Stomach smooth muscle (tissue), 2 donors: ENCODE measurements at regions not wholly inside any gene's neighbourhood (a gene's known extent, or its start where the extent isn't known, plus 50 kb on each side); places are given as distances from the start of the nearest gene placed in this dataset.

Source experiments
- H3K27ac ChIP-seq: one replicate; pipeline ENCODE4 v1.7.0; 2013; ENCODE audit warnings: mild to moderate bottlenecking, low read length, inconsistent platforms
- H3K27me3 ChIP-seq, 2 donors: one replicate each; pipeline ENCODE4 v1.7.0; 2013; ENCODE audit warnings: low read length in 2 of 2; ENCODE audit not compliant: insufficient read depth in 2 of 2, control insufficient read depth in 1 of 2
- H3K36me3 ChIP-seq, 2 donors: one replicate each; pipeline ENCODE4 v1.7.0; 2013; ENCODE audit warnings: low read length in 2 of 2; ENCODE audit not compliant: control insufficient read depth in 2 of 2, insufficient read depth in 2 of 2
- H3K4me1 ChIP-seq: one replicate; pipeline ENCODE4 v1.7.0; 2013; ENCODE audit warnings: low read length; ENCODE audit not compliant: control insufficient read depth, insufficient read depth
- H3K4me3 ChIP-seq, 2 donors: one replicate each; pipeline ENCODE4 v1.7.0; 2013; ENCODE audit warnings: low read length in 2 of 2
- H3K9ac ChIP-seq, 2 donors: one replicate each; pipeline ENCODE4 v1.7.0; 2013; ENCODE audit warnings: low read length in 2 of 2, mild to moderate bottlenecking in 1 of 2
- H3K9me3 ChIP-seq, 2 donors: one replicate each; pipeline ENCODE4 v1.7.0; 2013; ENCODE audit warnings: low read length in 2 of 2; ENCODE audit not compliant: control insufficient read depth in 2 of 2
- donor health status: healthy.
- donor health status: Pancreatic carcinoma.

DNA sequence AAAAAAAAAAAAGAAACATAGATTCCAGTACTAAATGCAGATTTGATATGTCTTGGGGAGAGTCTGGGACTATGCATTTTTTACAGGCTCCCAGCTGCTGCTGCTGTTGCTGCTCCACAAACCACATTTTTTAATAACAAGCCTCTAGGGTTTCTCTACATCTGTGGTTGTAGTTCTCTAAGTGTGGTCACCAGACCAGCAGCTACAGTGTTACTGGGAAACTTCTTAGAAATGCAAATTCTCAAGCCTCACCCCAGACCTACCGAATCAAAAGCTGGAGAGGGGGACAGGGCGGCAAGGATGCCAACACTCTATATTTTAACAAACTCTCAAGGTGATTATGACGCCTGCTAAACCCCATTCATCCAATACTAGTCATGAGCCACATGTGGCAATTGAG is 293.4 kb upstream of the PTGER4 start:
- no peak overlapping the region for H3K4me3 ChIP-seq
- H3K4me1 ChIP-seq, result peaks cover 3% of the 10 kb centered on the region
- no peak overlapping the region for H3K27ac ChIP-seq
- no peaks in the 10 kb centered on the region for H3K9me3 ChIP-seq
- H3K27me3 ChIP-seq, result no peaks in the 10 kb centered on the region
- H3K36me3 ChIP-seq, result no peaks in the 10 kb centered on the region
- no peak overlapping the region for H3K9ac ChIP-seq

DNA sequence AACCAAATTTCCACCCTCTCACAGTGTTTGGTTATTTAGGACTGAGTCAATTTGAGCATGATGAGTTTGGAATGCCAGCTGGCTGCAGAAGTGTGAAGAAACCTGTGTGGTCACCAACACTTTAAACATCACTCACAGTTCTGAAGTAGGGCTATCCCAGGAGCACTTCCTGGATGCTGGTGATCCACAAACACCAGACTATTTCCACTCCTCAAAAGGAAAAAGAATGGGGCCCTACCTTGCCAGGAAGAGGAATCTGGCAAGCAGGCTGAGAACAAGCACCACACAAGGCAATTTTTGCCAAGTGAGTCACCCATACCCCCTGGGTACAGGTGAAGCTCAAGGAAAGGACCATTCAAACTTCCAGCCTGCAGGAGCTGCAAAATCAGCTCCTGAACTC is 294.2 kb upstream of the PTGER4 start:
- no peaks in the 10 kb centered on the region for H3K9me3 ChIP-seq
- no peaks in the 10 kb centered on the region for H3K36me3 ChIP-seq
- H3K27ac ChIP-seq, result no peak overlapping the region
- H3K4me1 ChIP-seq, result peaks cover 3% of the 10 kb centered on the region
- H3K4me3 ChIP-seq, result no peak overlapping the region
- no peak overlapping the region for H3K9ac ChIP-seq
- H3K27me3 ChIP-seq, result no peaks in the 10 kb centered on the region

DNA sequence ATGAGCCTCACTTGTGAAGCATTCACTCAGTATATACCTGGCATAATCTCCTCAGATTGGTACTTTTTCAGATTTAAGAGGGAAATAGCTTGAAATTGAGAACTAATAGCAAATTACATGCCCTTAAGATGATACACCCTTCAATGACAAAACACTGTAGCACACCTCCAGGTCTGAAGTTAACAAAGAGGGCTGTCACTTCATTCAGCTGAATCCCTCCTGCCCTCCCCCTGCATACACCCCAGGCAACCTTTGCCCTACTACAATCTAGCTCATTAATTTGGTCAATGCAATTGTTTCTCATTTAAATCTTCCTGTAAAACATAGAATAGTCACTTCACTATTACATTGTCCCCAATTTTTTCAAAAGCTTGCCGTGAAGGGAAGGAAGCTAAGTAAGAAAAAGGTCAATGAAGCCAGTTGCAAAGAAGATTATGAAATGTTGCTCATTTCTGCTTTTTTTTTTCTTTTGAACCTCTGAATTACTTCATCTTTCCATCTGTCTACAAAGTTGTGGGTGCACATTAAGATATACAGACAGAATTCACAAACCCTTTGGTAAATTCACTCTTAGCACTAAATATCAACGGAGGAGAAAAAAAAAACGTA is 294.8 kb upstream of the PTGER4 start:
- Histone ChIP-seq H3K4me3 (no peak overlapping the region), H3K36me3 (no peaks in the 10 kb centered on the region), H3K27ac (no peak overlapping the region), H3K27me3 (no peaks in the 10 kb centered on the region), H3K9ac (no peak overlapping the region), H3K4me1 (peaks cover 3% of the 10 kb centered on the region), H3K9me3 (no peaks in the 10 kb centered on the region)

DNA sequence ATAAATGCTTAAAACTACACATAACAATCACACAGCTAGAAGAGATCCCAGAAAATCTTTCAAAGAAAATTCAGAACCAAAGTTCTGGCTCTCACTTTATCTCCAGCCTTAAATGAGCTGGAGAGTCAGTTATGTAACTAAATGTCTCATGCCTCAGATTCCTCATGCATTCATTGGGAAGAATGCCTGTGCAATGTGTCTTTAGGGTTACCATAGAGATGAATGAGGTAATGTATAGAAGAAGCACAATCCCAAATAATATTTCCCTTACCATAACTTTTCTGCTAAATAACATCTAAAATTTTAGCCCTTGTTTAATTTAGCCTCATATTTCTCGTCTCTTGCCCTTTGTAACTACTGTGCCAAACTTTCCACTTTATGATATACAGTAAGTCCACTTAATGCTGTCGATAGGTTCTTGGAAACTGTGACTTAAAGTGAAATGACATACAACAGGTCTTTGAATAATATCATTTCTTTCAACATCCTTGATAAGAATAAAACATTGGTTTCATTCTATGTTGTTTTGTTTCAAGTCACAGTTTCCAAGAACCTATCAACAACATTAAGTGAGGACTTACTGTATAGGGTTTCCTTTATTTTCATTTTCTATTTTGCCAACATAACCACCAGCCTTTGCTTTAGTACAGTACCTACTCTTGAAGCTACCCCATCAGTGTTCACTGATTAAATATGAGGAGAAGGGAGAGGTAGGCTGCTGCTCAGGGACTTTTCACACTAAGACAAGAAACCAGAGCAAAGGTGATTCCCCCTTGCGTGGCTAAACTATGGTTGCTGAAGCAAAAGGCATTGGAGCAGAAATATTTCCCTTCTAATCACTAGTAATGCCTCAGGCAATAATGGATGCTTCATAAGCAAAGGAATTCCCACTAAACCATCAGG is 295.7 kb upstream of the PTGER4 start:
- no peak overlapping the region for H3K27ac ChIP-seq
- no peaks in the 10 kb centered on the region for H3K27me3 ChIP-seq
- no peaks in the 10 kb centered on the region for H3K36me3 ChIP-seq
- H3K4me1 ChIP-seq, result peaks cover 3% of the 10 kb centered on the region
- no peak overlapping the region for H3K9ac ChIP-seq
- no peak overlapping the region for H3K4me3 ChIP-seq
- no peaks in the 10 kb centered on the region for H3K9me3 ChIP-seq

DNA sequence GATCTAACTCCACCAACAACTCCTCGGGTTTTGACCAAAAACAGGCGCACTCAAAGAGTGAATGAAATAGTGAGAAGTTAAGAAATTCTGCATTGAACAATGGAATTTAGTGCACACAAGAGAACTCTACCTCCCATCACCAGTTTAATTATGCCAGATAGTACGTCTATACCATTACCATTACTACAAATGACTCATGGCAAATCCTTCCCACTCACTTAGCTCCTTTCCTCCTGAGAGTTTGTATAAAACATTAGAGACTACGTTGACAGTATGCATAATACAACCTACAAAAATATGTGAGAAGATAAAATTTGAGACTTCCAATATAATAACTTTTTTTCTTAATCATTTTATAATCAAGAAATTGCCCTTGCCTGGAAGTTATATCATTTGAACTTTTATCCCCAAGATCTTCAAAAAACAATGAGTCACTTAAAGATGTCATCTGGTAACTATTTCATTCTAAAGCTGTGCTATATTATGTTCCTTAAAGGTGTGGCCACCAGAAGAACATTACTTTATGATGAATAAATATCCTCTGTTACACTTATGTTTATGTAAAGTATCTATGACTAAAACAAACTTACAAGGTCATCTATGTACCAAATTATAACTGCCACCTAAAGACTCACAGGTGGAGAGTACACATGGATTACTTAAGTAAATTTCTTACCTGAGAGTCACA is 297.9 kb upstream of the PTGER4 start:
- Histone ChIP-seq H3K4me1 (peaks cover 3% of the 10 kb centered on the region), H3K27me3 (no peaks in the 10 kb centered on the region), H3K9me3 (no peaks in the 10 kb centered on the region), H3K27ac (no peak overlapping the region), H3K4me3 (no peak overlapping the region), H3K36me3 (no peaks in the 10 kb centered on the region), H3K9ac (no peak overlapping the region)

DNA sequence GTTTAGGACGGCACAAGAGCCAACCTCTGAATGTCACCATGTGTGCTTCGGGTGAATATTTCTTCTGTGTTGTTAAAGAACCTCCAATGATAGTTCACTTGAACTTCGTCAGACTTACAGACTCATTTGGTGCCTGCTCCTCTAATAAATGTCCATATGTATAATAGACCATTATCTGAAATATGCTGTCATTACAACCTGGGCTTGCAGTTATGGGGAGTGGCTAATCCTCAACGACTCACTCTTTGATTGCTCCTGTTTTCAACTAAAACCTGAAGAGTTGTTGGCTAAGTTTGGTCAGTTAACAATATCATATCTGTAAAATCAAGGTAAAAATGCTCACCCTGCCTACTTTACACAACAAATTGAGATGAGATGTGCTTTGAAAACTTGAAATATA is 298.7 kb upstream of the PTGER4 start:
- Histone ChIP-seq H3K9ac (no peak overlapping the region), H3K36me3 (no peaks in the 10 kb centered on the region), H3K27me3 (no peaks in the 10 kb centered on the region), H3K9me3 (no peaks in the 10 kb centered on the region), H3K4me1 (peaks cover 3% of the 10 kb centered on the region), H3K27ac (no peak overlapping the region), H3K4me3 (no peak overlapping the region)

DNA sequence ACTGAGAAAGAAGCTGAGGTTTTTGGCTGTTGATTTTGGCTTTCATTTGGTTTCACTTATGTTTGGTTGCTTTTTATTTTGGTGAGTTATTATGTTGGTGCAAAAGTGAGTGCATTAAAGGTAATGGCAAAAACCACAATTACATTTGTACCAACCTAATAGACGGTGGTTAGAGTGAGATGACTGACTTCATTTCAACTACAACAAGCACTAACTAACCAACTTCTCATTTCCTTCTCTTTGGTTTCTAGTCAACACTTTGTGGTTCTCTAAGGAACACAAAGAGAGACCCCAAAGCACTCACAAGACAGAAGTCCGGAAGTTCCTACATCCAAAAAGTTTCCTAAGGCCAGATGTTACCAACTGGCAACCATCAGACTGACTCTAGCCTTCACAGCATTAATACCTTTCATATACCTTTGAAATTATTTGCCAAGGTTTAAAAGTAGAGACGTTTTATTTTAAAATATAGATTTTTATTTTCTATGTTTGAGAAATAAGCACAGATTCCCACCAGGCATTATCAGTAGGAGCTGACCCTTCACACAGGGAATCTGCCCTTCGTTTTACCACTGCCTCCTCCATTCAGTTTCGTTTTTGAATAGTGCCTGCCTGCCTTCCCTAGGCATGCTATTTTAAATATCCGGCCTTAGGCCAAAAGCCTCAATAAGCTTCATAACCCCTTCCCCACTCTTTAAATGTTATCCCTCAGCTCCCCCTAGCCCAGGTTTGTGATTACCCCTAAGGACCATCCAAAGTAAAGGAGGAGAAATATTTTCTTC is 301.1 kb upstream of the PTGER4 start:
- Histone ChIP-seq H3K36me3 (no peaks in the 10 kb centered on the region), H3K4me3 (no peak overlapping the region), H3K27ac (no peak overlapping the region), H3K9ac (no peak overlapping the region), H3K4me1 (no peaks in the 10 kb centered on the region), H3K27me3 (no peaks in the 10 kb centered on the region), H3K9me3 (no peaks in the 10 kb centered on the region)

DNA sequence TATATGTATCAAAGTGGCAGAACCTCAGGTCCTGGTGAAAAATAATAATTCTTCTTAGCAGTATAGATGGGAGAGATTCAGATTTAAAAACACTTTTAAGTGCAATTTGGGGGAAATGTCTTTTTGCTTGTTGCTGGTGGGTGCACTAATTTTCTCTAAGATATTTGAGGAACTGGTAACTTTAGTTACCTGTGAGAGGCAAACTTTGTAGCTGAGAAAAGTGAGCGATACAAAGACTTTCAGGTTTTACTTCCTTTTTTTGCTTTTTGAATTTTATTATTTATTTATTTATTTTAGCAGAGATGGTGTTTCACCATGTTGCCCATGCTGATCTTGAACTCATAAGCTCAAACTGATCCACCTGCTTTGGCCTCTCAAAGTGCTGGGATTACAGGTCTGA is 303.1 kb upstream of the PTGER4 start:
- Histone ChIP-seq H3K36me3 (no peaks in the 10 kb centered on the region), H3K27me3 (no peaks in the 10 kb centered on the region), H3K4me1 (no peaks in the 10 kb centered on the region), H3K27ac (no peak overlapping the region), H3K4me3 (no peak overlapping the region), H3K9ac (no peak overlapping the region), H3K9me3 (no peaks in the 10 kb centered on the region)

DNA sequence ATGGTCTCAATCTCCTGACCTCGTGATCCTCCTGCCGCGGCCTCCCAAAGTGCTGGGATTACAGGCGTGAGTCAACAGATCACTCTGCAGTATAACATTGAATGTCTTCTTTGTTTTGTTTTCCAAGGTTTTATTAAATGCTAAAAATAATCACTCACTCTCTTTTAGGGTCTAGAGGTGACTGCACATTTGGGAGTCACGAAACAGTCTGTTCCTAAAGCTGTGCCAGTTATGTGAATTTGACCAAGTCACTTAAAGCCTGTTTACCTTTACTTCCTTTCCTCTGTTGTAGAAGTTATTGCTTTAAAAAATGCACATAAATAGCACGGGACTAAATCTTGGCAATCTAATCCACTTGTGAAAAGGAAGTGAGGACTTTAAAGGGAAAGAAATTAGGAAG is 304.9 kb upstream of the PTGER4 start:
- Histone ChIP-seq H3K4me1 (no peaks in the 10 kb centered on the region), H3K36me3 (no peaks in the 10 kb centered on the region), H3K27me3 (no peaks in the 10 kb centered on the region), H3K9ac (no peak overlapping the region), H3K4me3 (no peak overlapping the region), H3K9me3 (no peaks in the 10 kb centered on the region), H3K27ac (no peak overlapping the region)

DNA sequence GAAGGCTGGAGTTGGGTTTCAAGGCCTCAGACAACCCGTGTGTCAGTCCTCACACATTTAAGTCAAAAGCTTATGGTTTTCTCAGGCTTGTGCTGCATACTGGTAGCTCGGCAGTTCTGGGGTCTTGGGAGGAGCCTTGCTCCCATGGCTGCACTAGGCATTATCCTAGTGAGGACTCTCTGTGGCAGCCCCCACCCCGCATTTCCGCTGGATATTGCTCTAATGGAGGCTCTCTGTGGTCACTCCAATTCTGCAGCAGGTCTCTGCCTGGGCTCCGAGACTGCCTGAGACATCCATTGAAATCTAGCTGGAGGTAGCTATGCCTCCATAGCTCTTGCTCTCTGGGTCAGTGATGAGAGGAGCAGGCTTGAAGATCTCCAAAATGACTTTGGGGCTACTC is 311.5 kb upstream of the PTGER4 start:
- Histone ChIP-seq H3K27ac (no peak overlapping the region), H3K27me3 (no peaks in the 10 kb centered on the region), H3K4me3 (no peak overlapping the region), H3K4me1 (no peaks in the 10 kb centered on the region), H3K36me3 (no peaks in the 10 kb centered on the region), H3K9ac (no peak overlapping the region), H3K9me3 (no peaks in the 10 kb centered on the region)
